ENCODE measurements at regions not wholly inside any gene's neighbourhood (a gene's known extent, or its start where the extent isn't known, plus 50 kb on each side); places are given as distances from the start of the nearest gene placed in this dataset.
"Not testable (repeated sequence)": the region's sequence is repeated elsewhere in the genome, so short reads cannot be mapped to it uniquely, and the experiment has no call there.

DNA sequence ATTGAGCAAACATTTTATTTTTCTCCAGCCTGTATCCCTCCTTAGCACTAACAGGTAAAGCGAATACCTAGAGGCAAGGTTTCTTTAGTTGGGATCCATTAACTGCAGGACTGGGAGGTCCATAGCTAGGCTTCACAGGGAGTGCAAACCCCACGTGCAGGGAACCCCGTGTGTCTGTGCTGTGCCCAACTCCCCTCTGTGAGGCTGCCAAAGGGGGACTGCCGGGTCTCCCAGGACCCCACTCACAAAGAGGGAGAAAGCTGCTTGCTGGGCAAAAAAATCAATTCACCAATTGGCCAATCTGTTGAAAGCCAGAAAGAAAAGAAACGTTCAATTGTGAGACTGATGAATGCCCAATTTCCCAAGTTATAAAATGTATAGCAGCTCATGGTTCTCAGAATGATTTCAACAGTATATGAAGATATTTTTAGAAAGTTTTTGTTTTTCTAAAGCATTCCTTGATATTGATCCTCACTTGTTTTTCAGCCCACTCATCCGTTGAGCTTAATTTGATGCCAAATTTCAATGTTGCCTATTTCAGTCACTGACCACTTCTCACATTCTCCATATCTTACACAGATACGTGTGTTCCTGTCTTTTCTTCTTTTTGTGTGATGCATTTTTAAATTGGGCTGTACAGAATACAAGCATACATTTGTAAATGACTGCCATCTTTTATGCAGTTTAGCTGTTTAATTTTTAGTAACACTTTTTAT lies 202.7 kb upstream of the PRSS58 start:
- no peak for DNase-seq

DNA sequence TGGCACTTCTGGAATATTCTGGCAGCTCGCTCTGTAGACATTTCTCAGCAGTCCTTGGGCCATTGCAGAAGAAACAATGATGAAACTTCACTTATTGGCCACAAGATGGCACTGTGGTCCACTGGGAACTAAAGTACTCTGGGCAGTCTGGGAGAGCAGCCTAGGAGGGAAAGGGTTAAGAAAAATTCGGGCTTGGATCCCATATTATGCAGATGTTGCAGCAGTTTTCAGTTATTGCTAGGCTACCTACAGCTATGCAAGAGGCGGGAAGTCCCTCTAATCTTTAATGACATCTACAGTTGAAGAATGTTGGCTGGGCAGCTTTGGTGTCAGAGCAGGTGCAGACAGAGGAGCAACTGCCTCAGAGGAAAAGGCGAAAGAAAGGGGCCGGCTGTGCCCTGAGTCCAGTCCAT lies 201.7 kb upstream of the PRSS58 start:
- DNase-seq, result peak in 4 of 6 experiments; percentile 2 to 40 (median 12)

DNA sequence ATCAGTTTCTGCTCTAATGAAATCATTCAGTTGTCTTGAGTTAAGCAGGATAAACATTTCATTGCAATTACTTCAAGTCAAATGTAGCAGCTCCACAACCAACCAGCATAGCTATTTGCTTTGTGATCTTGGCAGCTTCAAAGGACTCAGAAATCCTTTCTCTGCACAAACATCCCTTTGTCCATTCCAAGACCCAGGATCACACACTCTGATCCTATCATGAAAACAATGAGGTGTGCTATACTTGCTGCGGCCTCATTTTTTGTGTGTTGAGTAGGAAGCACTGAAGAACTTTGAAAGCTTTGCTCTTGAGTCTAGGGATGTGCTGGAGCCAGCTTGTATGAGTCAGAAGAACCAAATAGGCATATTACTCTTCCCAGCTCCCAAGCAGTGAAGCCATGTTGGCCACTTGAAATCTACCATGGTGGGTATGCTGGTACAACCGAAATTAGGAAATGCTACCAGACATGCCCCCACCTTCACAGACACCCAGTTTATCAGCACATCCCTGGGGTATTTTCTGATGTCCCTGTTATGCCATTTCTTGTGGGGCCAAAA lies 199.4 kb upstream of the PRSS58 start:
- no peak for DNase-seq

DNA sequence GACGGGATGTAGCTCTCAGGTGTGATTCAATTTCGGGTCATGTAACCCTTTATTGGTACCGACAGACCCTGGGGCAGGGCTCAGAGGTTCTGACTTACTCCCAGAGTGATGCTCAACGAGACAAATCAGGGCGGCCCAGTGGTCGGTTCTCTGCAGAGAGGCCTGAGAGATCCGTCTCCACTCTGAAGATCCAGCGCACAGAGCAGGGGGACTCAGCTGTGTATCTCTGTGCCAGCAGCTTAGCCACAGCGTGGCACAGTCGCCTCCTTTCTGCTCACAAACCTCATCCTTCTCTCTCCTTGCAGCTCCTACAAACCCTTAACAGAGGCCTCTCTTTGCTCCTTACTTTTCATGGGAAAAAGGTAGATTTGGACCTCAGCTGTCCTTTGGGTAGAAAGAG lies 197.5 kb upstream of the PRSS58 start:
- DNase-seq, result no peak

DNA sequence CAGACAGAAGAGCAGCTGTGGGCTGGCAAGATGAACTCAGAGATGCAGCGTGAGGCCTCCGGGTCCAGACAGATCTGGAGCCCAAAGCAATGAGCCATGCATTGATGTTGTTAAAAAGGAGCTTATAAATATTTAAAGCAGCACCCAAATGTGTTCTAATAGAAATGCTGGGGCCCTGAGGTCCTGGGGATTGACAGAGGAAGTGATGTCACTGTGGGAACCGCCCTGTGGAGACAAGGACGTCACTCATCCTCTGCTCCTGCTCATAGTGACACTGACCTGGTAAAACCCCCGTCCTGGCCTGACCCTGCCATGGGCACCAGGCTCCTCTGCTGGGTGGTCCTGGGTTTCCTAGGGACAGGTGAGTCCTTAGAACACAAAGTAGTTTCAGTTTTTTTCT lies 197.0 kb upstream of the PRSS58 start:
- peak in 3 of 6 experiments; percentile 7 to 25 (median 10) for DNase-seq

DNA sequence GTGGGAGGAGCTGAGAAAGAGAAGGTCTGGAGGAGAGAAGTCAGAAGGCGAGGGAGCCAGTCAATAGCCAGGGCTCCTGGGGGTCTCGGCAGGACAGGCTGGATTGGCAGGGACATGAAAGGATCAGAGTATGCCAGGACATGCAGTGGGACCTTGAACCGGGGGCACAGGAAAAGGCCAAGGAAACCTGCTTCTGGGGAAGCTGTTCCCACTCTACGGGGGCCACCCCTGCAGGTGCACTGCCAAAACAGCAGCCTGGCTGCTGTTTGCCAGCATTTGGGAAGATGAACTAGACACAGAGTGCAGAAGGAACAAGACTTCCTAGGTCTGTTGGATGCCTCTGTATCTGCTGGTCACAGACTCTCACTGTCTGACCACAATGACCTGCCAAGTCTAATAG lies 194.9 kb upstream of the PRSS58 start:
- no peak for DNase-seq

DNA sequence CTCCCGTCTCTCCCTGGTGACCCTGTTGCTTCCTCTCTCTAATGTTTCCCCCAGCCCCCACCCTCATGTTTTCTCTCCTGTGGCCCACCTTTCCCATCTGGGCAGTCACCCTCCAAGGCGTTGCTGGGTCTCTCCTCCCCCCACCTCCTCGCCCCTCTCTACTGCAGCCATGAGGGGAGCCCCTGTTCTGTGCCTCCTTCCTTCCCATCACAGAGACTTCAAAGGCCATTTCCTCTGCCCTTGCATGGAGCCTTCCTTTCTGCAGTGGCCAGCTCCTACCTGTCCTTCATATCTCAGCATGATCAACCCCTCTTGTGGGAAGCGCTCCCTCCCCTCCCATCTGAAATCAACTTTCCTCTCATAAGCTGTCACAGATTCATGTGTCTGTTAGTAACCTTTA lies 194.0 kb upstream of the PRSS58 start:
- DNase-seq, result no peak

DNA sequence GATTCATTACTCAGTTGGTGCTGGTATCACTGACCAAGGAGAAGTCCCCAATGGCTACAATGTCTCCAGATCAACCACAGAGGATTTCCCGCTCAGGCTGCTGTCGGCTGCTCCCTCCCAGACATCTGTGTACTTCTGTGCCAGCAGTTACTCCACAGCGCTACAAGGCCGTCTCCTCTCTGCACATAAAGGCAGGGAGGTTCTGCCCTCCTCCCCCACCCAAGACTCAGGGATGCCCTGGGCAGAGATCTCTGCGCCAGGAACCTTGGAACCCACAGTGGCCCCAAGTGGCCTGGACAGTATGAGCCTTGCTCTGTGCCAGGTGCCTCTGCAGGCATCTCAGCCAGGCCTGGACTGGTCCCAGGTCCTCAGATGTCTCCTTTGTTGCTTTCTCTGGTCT lies 193.4 kb upstream of the PRSS58 start:
- no peak for DNase-seq

DNA sequence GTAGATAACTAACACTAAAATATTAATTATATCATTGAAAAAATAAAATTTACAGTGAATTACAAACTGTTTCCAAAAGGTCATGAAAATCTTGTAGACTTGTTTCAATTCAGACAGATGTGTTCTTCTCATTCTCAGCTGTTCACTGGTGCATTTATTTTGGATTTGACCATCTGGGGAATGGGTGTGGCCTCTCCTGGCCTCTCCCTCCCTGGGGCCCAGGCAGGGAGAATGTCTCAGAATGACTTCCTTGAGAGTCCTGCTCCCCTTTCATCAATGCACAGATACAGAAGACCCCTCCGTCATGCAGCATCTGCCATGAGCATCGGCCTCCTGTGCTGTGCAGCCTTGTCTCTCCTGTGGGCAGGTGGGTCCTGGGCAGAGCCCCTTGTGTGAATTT lies 192.8 kb upstream of the PRSS58 start:
- DNase-seq, result no peak

DNA sequence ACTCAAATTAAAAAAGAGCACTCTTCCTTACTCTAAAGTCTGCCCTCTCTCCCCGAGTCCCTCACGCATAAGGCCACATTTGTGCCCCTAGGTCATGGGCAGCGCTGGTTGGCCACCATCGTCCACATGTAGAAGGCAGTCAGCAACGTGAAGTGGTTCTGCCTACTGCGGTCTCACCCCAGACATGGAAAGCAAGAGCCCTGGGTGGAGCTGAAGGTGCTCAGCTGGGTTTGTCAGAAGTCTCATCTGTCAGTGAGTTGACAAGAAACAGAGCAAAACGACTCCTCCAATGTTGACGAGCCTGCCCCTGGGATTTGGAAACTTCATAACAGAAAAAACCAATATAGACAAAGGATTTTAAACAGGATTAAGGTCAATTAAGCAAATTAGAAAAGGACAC lies 192.3 kb upstream of the PRSS58 start:
- no peak for DNase-seq

DNA sequence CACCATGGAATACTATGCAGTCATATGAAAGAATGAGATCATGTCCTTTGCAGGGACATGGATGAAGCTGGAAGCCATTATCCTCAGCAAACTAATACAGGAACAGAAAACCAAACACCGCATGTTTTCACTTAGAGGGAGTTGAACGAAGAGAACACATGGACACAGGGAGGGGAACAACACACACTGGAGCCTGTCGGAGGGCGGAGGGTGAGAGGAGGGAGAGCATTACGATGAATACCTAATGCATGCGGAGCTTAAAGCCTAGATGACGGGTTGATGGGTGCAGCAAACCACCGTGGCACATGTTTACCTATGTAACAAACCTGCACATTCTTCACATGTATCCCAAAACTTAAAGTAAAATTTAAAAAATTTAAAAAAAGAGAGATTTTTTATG lies 191.0 kb upstream of the PRSS58 start:
- DNase-seq, result not testable (repeated sequence)

DNA sequence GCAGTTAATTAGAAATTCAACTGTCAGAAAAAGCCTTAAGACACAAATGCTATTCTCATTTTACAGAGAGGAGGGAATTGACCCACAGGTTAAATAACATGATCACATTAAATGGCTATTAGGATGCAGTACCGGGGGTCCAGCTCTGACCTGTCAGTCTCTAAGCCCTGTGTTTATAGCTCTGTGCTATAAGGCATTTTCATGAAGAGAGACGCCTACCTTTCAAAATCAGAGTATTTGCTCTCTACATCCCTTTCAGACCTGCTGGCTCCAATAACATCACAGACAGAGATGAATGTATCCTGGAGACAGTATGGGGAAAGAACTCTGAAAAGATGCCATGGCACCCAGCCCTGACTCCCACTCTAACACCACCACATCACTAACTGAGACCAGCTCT lies 189.9 kb upstream of the PRSS58 start:
- no peak for DNase-seq

DNA sequence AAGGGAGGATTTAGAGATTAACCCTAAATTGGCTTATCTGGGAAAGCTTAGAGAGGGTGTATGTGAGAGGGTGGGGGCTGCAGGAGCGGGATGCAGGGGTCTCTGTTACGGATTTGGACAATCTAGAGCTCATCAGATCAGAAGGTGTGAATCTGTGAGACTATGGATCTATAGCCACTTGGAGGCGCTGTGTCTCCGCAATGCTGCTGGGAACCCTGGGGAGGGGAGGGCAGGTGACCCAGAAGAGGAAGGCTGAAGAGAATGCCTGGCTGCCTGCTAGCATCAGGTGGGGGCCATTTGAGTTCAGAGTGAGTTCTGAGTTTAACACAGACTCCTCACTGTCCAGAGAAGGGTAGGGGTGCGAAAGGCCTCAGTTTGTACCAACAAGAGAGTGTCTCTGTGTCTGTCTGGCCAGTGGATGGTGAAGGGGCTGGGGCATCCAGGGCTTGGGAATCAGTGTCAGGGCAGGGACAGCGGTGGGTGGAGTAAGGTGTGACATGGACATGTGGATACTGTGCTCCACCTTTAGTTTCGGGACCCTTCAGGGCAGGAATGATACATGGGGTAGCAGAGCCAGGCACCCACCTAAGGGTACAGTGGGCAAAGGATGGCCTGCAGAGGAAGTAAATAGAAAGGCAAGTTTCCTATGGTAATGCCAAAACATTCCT lies 187.3 kb upstream of the PRSS58 start:
- peak; percentile 6 to 22 (median 16) for DNase-seq

DNA sequence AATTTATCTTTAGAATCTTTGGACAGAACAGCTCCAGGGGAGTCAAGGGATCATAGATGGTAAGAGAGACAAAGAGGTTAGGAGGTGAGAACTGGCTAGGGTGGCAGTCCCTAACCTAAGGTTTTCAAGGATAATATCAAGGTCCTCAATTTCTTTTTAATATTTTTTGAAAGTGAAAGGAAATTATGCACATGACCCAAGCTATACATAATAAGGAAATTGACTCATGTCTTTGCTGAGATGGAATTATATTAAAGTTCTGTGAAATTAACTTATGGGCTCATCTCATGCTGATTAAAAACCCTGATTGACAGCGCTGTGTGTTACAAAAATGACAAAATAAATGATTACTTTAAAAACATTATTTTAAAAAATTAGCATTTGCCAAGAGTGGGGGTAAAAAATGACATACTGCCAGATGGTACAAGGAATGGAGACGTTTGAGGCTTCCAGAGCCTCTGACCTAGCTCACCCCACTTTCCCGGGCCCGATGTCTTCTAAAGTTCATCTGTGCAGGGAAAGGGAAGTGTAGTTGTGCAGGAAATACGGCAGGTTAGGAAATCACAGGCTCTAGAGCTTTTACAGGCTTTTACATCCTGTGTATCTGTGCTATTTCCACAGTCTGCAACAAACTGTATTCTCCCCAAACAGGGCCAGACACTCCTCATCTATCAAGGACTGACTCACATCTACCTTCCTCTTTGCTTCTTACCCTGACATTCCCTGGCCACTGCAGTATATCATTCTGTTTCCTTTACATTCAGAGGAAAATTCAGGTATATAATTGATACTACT lies 185.6 kb upstream of the PRSS58 start:
- DNase-seq, result no peak

DNA sequence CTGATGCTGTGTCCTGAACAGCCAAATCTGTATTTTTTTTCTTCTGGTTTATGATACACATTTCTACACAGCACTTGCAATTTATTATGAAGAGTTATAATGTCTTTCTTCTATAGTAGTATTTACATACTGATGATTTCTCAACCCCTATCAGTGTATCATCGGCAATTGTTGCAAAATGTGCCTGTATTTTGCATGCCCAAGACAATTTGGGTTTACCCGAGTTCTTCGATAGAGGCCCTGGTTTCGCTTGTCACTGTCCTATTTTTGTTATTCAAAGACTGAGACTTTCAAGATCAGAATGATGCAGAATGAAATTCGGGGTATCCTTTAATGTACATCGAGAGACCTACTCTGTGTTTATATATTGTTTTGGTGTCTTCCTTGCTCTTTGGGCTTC lies 184.5 kb upstream of the PRSS58 start:
- DNase-seq, result no peak

DNA sequence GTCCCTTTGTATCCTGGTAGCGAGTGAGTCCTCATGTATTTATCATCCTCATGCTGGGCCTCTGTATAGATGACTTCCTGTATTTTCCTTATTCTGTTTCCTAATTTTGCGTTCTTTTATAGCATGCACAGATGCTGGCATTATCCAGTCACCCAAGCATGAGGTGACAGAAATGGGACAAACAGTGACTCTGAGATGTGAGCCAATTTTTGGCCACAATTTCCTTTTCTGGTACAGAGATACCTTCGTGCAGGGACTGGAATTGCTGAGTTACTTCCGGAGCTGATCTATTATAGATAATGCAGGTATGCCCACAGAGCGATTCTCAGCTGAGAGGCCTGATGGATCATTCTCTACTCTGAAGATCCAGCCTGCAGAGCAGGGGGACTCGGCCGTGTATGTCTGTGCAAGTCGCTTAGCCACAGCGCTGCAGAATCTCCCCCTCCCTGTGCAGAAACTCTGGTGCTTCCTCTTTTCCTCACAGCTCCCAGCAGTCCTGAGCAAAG lies 183.1 kb upstream of the PRSS58 start:
- DNase-seq, result no peak

DNA sequence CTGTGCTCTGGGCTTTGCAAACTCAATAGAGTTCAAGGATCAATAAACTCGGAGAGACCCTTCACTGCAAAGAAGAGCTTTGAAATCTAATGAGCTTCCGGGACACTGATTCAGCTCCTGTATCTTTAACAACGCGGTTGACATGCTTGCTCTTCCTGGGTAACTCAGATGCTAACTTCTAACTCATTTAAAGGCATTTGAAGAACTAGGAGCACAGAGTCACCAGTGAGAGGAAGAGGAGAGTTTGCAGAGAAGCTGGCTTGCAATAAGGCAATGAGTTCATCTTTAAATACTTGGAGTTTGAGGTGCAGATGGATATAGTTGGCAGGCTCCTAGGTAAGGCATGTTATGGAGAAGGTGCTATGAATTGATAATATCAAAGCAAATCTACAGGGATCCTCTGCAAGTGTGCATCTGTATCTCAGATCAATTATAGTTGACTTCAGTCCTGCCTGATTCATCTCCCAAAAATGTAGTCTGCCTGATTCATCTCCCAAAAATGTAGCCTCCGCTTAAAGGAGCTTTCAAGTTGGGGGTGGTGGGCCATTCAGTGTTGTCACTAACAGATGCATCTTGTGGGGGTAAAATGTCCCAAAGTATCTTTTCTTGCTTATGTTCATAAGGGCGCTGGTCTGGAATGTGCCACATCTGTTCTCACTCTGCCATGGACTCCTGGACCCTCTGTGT lies 182.5 kb upstream of the PRSS58 start:
- DNase-seq, result no peak

DNA sequence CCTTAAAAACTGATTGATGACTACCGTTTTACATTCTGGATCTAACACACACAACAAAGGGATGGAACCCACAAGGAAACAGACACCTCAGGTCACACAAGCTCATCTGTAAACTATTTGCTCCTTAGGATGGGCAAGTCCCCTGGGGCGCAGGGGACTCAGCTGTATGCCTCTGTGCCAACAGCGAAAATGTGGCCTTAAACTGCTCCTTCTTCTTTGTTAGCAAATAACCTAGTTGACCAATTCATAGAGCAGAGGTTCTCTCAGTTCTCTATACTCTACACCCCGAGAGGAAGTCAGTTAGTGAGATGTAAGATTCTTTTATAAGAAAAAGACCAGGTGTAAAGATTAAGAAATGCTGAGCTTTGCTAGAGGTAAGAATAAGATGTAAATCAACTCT lies 181.9 kb upstream of the PRSS58 start:
- no peak for DNase-seq

DNA sequence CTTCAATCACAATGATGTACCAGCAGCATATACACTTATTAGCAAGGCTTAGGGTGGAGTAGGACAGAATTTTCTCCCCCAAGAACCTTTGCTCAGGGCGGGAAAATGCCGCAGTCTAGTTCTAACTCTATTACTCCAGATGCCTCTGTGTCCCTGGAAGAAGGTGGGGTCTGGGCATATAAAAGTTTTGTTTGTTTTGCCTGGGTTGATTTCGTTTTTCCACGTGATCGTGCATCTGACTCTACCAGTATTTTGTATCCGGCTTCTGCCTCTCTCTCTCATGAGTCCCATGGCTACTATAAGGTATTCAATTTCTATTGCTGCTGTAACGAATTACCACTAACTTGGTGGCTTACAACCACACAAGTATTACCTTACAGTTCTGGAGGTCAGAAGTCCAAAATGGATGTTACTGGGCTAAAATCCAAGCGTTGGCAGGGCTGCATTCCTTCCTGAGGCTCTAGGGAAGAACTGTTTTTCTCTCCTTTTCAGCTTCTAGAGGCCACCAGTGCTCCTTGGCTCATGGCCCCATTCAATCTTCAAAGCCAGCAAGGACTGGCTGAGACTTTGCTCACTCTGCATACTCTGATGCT lies 181.2 kb upstream of the PRSS58 start:
- no peak for DNase-seq

DNA sequence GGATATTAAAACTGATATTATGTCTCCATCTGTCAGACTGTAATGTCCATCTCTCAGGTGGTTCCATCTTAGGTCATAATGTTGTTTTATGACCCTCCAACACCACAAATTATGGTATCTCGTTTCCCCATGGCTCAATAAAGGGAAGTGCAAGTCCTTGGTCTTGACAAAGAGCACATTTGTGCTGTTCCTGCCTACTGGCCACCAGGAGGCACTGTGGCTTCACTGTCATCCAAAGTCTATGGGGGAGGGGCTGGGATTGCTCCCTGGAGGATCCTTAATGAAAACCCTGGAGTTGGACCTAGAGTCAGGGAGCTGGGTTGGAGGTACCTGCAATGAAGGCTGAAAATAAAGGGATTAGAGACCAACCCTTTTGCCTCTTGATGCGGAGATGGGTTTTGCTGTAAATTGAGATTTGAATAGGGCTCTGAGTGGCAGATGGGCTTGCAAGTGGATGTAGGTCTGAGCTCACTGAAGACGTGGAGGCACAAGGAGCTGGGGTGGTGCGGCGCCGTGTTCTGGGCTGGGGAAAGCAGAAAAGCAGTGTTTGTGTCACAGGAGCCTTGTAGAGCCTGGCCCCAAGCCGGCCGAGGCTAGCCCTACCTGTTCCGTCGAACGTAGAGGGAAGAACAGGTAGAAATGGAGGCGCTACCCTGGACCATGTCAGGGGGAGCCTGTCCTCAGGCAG lies 180.5 kb upstream of the PRSS58 start:
- peak in 2 of 6 experiments; percentile 5 to 10 for DNase-seq

DNA sequence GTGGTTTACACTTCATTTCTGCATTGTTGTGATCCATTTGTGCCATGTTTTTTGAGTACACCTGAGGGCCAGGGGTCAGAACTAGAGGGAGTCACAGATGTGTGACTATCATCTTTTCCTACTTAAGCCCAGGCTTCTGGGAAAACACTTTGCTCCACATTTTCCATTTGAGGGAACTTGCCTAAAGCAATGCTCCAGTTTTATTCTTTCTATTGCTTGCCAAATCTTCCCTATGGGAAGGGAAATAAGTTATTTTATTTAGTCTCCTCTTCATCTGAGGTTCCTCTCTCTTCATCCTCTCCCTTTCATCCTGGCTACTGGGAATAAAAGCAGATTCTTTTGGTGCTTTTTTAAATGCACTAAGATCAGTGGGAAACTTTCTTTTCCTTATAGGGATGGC lies 179.9 kb upstream of the PRSS58 start:
- DNase-seq, result no peak

DNA sequence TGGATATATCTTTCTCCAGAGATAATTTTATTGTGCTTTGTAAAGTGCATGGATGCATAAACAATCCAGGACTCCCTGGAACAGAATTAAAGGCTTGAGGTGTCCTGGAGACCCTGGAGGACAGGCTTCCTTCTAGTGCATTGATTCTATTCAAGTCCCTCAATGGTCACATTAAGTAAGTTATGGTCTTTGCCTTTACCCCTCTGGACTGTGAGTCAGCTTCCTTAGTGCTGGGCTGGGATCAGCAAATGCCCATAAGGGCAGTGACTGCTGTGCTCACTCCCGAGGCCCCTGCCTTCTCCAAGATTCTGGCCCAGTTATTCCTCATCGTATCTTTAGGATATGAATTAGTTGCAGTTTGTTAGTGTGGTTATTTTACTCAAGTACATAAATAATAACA lies 178.7 kb upstream of the PRSS58 start:
- no peak for DNase-seq

All from stimulated activated naive CD4-positive, alpha-beta T cell (primary cell).